Activated CD4-positive, alpha-beta T cell treated with anti-CD3 and anti-CD28 coated beads, Interleukin-2, amount 50 U/mL, for 16 hours (primary cell): ENCODE measurements at regions not wholly inside any gene's neighbourhood (a gene's known extent, or its start where the extent isn't known, plus 50 kb on each side); places are given as distances from the start of the nearest gene placed in this dataset.
"Not testable (repeated sequence)": the region's sequence is repeated elsewhere in the genome, so short reads cannot be mapped to it uniquely, and the experiment has no call there.

Source experiments
- DNase-seq: peaks from one replicate; pipeline ENCODE4 v3.0.0-alpha.2; 2020

DNA sequence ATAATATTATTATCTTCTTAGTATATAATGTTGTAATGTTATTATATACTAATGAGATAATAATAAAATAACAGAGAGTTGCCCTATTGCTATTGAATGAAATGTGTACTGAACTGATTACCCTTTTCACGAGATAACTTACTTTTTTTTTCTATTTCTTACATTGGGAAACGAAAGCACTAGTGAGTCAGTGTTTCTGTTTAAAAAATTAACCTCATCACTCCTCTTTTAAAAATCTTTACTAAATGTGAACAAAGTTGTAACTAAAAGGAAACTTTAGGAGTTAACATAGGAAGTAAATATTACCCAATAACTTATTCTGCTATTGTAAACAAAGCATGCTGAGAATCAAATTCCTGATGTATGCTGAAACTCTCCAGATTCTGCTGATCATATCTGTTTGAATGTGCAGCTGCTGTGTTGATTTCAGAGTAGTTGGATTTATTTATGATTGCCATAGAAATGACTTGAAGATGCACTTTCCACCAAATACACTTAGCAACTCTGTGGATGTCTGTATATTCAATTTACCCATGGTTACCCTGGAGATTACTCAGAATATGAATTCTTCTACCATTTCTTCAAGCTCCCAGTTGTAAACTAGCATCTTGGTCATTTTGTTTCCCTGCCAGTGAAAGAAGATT lies 523.4 kb downstream of the TENT5A start:
- DNase-seq: no peak

GRCh38 chr6:81226957-81227356 lies 525.5 kb downstream of the TENT5A start:
- no peak for DNase-seq

GRCh38 chr6:81216668-81217067 lies 535.8 kb downstream of the TENT5A start:
- no peak for DNase-seq

DNA sequence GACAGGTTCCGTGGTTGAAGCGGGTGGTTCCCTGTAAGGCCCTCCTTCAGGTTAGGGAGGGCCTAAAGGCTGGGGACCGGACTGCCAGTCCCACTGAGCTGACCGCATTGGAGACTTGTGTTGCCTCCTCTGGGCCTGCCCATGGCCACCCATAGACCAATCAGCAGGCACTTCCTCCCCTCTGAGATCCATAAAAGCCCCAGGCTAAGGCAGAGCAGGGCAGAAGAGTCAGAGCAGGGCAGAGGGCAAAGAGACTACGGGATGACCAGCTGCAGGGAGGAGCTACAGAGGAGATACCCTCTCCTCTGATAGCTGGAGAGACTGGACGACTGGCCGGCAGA lies 537.4 kb downstream of the TENT5A start:
- no peak for DNase-seq

GRCh38 chr6:81214414-81215091 lies 537.9 kb downstream of the TENT5A start:
- no peak for DNase-seq

DNA sequence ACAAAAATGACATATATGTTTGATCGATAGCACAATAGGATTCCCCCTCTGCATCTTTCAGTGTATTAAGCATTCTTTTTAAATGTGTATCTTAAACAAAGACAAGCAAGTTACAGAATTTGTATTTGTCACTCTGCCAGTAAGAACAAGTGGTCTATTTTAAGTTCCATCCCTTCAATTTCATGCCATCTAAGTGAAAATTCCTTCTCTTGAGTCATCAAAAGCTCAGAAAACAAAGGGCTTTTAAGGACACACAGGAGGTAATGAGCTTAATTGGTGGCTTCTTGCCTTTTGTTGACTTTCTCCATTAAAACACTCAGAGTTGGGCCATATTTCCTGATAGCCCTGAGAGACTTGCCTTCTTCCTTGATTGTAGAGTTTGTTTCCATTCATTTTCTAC lies 547.8 kb downstream of the TENT5A start:
- DNase-seq: no peak

GRCh38 chr6:81194374-81194773 lies 558.1 kb downstream of the TENT5A start:
- DNase-seq: no peak

DNA sequence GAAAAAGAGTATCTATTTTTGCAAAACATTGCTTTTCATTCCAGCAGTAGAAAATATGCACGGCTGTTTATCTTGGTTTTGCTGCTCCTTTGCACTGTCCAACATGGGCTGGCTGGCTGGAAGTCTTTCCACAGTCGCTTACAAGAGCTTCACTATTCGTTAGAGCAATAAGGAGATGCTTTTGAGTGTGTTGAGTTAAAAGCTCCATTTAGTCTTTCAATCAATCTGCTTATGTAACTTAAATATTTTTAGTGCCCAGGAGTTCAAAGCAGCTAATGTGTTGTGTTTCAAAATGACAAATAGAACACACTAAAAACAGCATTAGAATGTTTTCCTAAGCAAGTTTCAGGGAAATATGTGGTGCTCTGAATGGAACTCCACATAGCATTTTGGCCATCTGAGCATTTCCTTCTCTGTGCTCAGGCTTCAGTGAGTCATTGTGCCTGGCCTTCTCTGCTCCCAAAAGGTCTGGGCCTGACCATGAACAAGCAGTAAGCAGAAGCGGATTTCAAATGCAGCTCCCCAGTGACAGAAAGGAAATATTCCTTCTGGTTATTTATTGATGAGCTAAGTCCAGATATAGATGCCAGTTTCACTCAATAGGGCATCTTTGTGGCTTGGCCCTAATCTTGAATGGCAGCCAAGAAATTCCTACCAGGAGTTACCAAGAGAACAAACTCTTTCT lies 580.3 kb downstream of the TENT5A start:
- no peak for DNase-seq

DNA sequence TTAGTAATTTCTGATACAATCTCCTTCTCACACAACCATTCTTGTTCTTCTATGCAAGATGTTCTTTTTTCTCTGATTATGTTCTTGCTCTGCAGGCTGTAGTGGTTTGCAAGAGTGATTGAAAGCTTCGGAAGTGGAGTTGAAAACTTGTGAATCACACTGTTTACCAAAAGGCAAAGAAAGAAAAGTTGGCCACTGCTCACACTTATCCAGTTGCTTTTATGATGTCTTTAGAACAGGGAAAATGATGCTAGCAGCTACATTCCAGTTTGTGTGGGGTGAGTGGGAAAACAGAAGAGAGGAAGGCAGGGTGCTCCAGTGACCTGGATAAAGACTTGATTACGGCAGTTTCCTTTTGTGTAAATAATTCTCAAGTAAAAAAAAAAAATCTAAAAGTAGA lies 583.3 kb downstream of the TENT5A start:
- no peak for DNase-seq

GRCh38 chr6:81166770-81167169 lies 585.7 kb downstream of the TENT5A start:
- no peak for DNase-seq

GRCh38 chr6:81158956-81159355 lies 593.5 kb downstream of the TENT5A start:
- DNase-seq: no peak

DNA sequence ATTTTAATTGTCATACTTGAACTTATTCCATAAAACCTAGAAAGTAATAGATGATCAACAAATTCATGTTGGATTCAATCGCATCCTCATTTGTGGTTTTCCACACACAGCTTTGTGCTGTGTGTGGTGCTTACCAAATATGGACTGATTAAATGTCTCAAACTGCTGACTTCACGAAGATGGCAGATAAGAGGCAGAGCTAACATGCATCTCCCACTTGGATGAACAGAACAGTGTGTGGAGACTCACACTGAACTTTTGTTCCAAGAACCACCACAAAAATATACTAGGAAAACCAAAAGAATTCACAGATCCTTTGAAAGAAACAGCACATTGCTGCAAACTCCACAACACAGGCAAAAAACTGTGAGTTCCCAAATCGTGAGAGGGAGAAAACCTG lies 603.7 kb downstream of the TENT5A start:
- DNase-seq: no peak

GRCh38 chr6:81145506-81145905 lies 607.0 kb downstream of the TENT5A start:
- DNase-seq: no peak

DNA sequence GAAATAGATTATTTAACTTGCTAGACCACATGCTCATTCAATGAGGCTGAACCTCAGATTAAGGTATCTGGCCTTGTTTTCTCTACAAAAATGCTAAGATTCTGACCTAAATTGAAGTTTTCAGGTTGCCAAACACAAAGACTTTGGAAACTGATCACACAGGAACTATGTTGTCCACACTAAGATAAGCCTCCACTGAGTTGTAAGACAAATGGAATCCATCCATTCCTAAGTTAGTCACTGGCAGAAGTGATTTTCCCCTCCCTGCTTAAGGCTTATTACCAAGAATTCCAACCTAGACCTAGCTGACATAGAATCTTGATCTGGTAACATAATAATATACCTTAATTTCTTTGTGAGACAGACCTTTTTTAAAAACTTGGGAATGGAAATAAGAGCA lies 608.1 kb downstream of the TENT5A start:
- no peak for DNase-seq

GRCh38 chr6:81138236-81138635 lies 614.2 kb downstream of the TENT5A start:
- DNase-seq: no peak

- DNase-seq: no peak
Observed at GRCh38 chr6:81130969-81131368, 621.5 kb downstream of the TENT5A start.

- DNase-seq: no peak
Observed at GRCh38 chr6:81130061-81130460, 622.4 kb downstream of the TENT5A start.

DNA sequence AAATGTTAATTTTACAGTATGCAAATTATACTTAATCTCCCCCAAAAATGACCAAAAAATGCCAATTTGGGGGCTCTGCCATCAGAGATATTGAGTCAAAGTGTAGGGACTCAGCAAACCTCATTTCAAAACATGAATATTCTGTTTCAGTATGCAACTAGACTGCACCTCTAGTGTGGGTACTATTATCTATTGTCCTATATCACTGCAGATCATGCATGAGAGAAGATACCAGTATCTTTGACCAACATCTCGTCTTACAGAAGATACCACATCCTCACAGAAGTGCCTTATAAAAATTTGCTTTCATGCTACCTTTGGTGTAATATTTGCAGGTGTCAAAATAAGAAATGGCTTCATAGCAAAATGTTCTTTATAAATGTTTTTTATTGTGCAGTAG lies 623.8 kb downstream of the TENT5A start:
- DNase-seq: no peak

- DNase-seq: no peak
Observed at GRCh38 chr6:81126150-81126549, 626.3 kb downstream of the TENT5A start.

DNA sequence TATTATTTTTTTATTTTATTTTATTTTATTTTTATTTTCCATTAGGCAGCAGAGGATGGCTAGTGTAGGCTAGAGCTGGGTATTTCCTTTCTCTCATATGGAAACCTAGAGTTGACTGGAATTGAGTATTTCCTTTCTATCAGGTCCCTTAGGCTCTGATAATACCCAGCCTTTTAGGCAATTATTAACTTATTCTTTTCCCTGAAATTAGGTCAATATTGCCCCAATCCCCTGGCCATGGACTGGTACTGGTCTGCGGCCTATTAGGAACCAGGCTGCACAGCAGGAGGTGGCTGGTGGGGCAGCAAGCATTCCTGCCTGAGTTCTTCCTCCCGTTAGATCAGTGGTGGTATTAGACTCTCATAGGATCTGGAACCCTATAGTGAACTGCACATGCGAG lies 632.2 kb downstream of the TENT5A start:
- no peak for DNase-seq

DNA sequence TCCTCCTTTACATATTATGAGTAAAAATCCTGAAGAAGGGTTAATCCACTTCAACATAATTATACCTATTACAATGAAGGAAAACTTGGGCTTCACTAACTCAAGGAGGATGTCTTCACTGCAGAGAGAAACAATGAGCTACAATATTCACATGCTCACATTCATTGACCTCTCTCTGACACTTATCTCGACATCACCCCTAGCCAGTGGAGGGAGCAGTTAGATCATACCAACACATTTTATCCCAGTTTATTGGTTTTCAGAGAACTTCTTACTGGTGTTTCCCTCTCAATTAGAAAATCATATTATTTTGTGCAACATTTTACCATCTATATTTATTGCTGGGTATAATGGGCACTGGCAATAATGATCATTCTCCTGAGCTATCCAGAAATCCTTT lies 646.5 kb downstream of the TENT5A start:
- DNase-seq: no peak

GRCh38 chr6:81098109-81098814 lies 654.2 kb downstream of the TENT5A start:
- no peak for DNase-seq

- not testable (repeated sequence) for DNase-seq
Observed at GRCh38 chr6:81096464-81096863, 656.0 kb downstream of the TENT5A start.

GRCh38 chr6:81093051-81093450 lies 659.4 kb downstream of the TENT5A start:
- DNase-seq: no peak
